Neural cell (in vitro differentiated cells): ENCODE measurements at regions not wholly inside any gene's neighbourhood (a gene's known extent, or its start where the extent isn't known, plus 50 kb on each side); places are given as distances from the start of the nearest gene placed in this dataset.

ENCODE experiments used
- CTCF ChIP-seq: fragments of 450-650 bp; IDR thresholded peaks from 2 replicates; pipeline ENCODE4 v1.5.1; 2014; ENCODE audit warnings: antibody characterized with exemption, mild to moderate bottlenecking, moderate library complexity; ENCODE audit not compliant: poor library complexity, severe bottlenecking
- EP300 ChIP-seq: fragments of 450-650 bp; conservative IDR thresholded peaks from 2 replicates; pipeline ENCODE4 v1.6.1; 2014; ENCODE audit warnings: antibody characterized with exemption, mild to moderate bottlenecking, moderate library complexity; ENCODE audit not compliant: poor library complexity, severe bottlenecking
- MXI1 ChIP-seq: fragments of 450-650 bp; conservative IDR thresholded peaks from 2 replicates; pipeline ENCODE4 v1.6.1; 2014; ENCODE audit warnings: antibody characterized with exemption, mild to moderate bottlenecking; ENCODE audit not compliant: poor library complexity, severe bottlenecking
- POLR2AphosphoS5 ChIP-seq: IDR thresholded peaks from 2 replicates; pipeline ENCODE4 v1.6.1; 2012
- REST ChIP-seq: IDR thresholded peaks from 2 replicates; pipeline ENCODE4 v1.6.1; 2012; ENCODE audit warnings: borderline replicate concordance
- TAF1 ChIP-seq: IDR thresholded peaks from 2 replicates; pipeline ENCODE4 v1.6.1; 2012; ENCODE audit warnings: low read depth

GRCh38 chr2:144686518-144687215 lies 166.7 kb upstream of the ZEB2 start:
- no peak for TF ChIP-seq POLR2AphosphoS5
- TF ChIP-seq REST, result no peak
- no peak for TF ChIP-seq CTCF
- no peak for TF ChIP-seq MXI1
- no peak for TF ChIP-seq TAF1
- no peak for TF ChIP-seq EP300
